ENCODE measurements at regions not wholly inside any gene's neighbourhood (a gene's known extent, or its start where the extent isn't known, plus 50 kb on each side); places are given as distances from the start of the nearest gene placed in this dataset.

DNA sequence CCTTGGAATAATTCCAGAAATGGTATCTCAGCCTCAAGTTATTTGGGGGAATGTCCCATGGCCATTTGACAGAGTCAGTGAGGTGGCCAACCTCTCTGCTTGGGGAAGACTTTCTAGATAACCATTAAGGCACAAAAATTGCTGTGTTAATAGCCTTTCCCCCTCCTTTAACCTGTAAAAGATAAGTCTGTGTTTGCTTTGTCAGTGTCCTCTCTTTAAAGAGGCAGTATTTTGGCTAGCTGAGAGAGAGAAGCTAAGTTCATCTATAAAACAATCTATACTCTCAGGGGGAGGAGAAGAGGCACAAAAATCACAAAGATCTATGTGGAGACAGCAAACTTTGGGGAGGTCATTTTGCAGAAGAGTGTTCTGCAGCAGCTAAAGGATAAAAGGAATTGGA, 72.1 kb downstream of the PLCE1 start:
- TF ChIP-seq, protein P1, sequence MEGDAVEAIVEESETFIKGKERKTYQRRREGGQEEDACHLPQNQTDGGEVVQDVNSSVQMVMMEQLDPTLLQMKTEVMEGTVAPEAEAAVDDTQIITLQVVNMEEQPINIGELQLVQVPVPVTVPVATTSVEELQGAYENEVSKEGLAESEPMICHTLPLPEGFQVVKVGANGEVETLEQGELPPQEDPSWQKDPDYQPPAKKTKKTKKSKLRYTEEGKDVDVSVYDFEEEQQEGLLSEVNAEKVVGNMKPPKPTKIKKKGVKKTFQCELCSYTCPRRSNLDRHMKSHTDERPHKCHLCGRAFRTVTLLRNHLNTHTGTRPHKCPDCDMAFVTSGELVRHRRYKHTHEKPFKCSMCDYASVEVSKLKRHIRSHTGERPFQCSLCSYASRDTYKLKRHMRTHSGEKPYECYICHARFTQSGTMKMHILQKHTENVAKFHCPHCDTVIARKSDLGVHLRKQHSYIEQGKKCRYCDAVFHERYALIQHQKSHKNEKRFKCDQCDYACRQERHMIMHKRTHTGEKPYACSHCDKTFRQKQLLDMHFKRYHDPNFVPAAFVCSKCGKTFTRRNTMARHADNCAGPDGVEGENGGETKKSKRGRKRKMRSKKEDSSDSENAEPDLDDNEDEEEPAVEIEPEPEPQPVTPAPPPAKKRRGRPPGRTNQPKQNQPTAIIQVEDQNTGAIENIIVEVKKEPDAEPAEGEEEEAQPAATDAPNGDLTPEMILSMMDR (IDR thresholded peaks at IDR 0.05; ENCODE audit: unreplicated experiment), result no peak
- Mint-ChIP-seq H3K4me1 (ENCODE audit: low read depth) (no peaks in the 10 kb centered on the region), H3K27ac (no peak overlapping the region), H3K36me3 (ENCODE audit: insufficient read depth) (no peaks in the 10 kb centered on the region), H3K4me3 (ENCODE audit: low read depth) (no peak overlapping the region), H3K9me3 (ENCODE audit: low read depth) (no peaks in the 10 kb centered on the region), H3K27me3 (no peaks in the 10 kb centered on the region)
- no peak for DNase-seq (ENCODE audit: low spot score, unreplicated experiment)

GRCh38 chr10:94066411-94066810, 72.7 kb downstream of the PLCE1 start:
- Mint-ChIP-seq H3K9me3 (ENCODE audit: low read depth) (no peaks in the 10 kb centered on the region), H3K27me3 (no peaks in the 10 kb centered on the region), H3K36me3 (ENCODE audit: insufficient read depth) (no peaks in the 10 kb centered on the region), H3K4me3 (ENCODE audit: low read depth) (no peak overlapping the region), H3K4me1 (ENCODE audit: low read depth) (no peaks in the 10 kb centered on the region), H3K27ac (no peak overlapping the region)
- peak; percentile 33 for DNase-seq (ENCODE audit: low spot score, unreplicated experiment)
- TF ChIP-seq, protein P1 (IDR thresholded peaks at IDR 0.05; ENCODE audit: unreplicated experiment), result no peak

- no peaks in the 10 kb centered on the region for H3K9me3 Mint-ChIP-seq (ENCODE audit: low read depth)
Measured at GRCh38 chr10:94069884-94070283, 76.2 kb downstream of the PLCE1 start.

DNA sequence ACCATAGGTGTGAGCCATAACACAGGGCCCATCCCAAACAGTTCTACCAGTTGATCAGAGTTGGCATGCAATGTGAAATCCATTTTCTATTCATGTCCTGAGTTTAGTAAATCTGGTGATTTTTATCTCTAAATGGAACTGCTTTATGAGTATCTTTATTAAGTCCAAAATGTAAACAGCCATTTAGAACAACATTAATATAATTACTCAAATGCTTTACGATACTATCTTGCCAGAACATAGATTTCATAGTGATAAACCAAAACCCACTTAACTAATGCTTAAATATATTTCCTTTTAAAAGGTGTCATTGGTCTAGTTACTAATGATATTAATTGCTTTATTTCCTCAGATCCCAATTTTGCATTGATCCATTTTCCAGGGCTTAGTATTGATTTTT, 80.7 kb downstream of the PLCE1 start:
- H3K4me1 Mint-ChIP-seq (ENCODE audit: low read depth), result peaks cover 5% of the 10 kb centered on the region
- no peak overlapping the region for H3K27ac Mint-ChIP-seq
- no peak for DNase-seq (ENCODE audit: low spot score, unreplicated experiment)
- TF ChIP-seq, protein P1 (IDR thresholded peaks at IDR 0.05; ENCODE audit: unreplicated experiment), result no peak
- no peaks in the 10 kb centered on the region for H3K9me3 Mint-ChIP-seq (ENCODE audit: low read depth)
- H3K36me3 Mint-ChIP-seq (ENCODE audit: insufficient read depth), result peaks cover 1% of the 10 kb centered on the region
- no peaks in the 10 kb centered on the region for H3K27me3 Mint-ChIP-seq
- H3K4me3 Mint-ChIP-seq (ENCODE audit: low read depth), result no peak overlapping the region

More at GRCh38 chr10:94069884-94070283, 76.2 kb downstream of the PLCE1 start:
- Mint-ChIP-seq H3K4me3 (ENCODE audit: low read depth) (no peak overlapping the region), H3K4me1 (ENCODE audit: low read depth) (no peaks in the 10 kb centered on the region), H3K36me3 (ENCODE audit: insufficient read depth) (peaks cover 1% of the 10 kb centered on the region), H3K27me3 (no peaks in the 10 kb centered on the region), H3K27ac (no peak overlapping the region)
- no peak for DNase-seq (ENCODE audit: low spot score, unreplicated experiment)
- TF ChIP-seq, protein P1 (IDR thresholded peaks at IDR 0.05; ENCODE audit: unreplicated experiment), result no peak

- H3K4me1 Mint-ChIP-seq (ENCODE audit: low read depth), result peaks cover 5% of the 10 kb centered on the region
- H3K4me3 Mint-ChIP-seq (ENCODE audit: low read depth), result no peak overlapping the region
- no peaks in the 10 kb centered on the region for H3K27me3 Mint-ChIP-seq
- TF ChIP-seq, protein P1 (IDR thresholded peaks at IDR 0.05; ENCODE audit: unreplicated experiment), result no peak
- peaks cover 5% of the 10 kb centered on the region for H3K9me3 Mint-ChIP-seq (ENCODE audit: low read depth)
- DNase-seq (ENCODE audit: low spot score, unreplicated experiment), result no peak
- H3K27ac Mint-ChIP-seq, result no peak overlapping the region
- peaks cover 7% of the 10 kb centered on the region for H3K36me3 Mint-ChIP-seq (ENCODE audit: insufficient read depth)
Measured at GRCh38 chr10:94075506-94075905, 81.8 kb downstream of the PLCE1 start.
